Loucy (cell line): ENCODE measurements at regions not wholly inside any gene's neighbourhood (a gene's known extent, or its start where the extent isn't known, plus 50 kb on each side); places are given as distances from the start of the nearest gene placed in this dataset.
"Not testable (repeated sequence)": the region's sequence is repeated elsewhere in the genome, so short reads cannot be mapped to it uniquely, and the experiment has no call there.

ENCODE experiments used
- CTCF ChIP-seq: fragments of 200-600 bp; sonication (generic); conservative IDR thresholded peaks from 2 replicates; pipeline ENCODE4 v1.5.1; 2014; ENCODE audit warnings: mild to moderate bottlenecking, antibody characterized with exemption, low read length
- EZH2phosphoT487 ChIP-seq: fragments of 200-600 bp; IDR thresholded peaks from 2 replicates; pipeline ENCODE4 v1.6.1; 2018; ENCODE audit warnings: antibody characterized with exemption, mild to moderate bottlenecking, moderate library complexity, borderline replicate concordance

- not testable (repeated sequence) for TF ChIP-seq CTCF, EZH2phosphoT487
Measured at GRCh38 chr1:182221367-182221766, 159.9 kb upstream of the ZNF648 start.
